ENCODE measurements at regions not wholly inside any gene's neighbourhood (a gene's known extent, or its start where the extent isn't known, plus 50 kb on each side); places are given as distances from the start of the nearest gene placed in this dataset.
A peak's percentile ranks its signal among the peaks of the same experiment; 100 is the strongest.

GRCh38 chr2:120669121-120669952 is 66.3 kb upstream of the GLI2 start (continued):
- TF ChIP-seq FOXA1 (IDR thresholded peaks at IDR 0.05): no peak
- peak; percentile 52; the same call in 1 of the 2 replicates for TF ChIP-seq FOXA1 (CRISPR knock-in tag; IDR thresholded peaks at IDR 0.05)
- no peak for TF ChIP-seq TOE1 (CRISPR knock-in tag; IDR thresholded peaks at IDR 0.05)
- TF ChIP-seq AKAP8 (CRISPR knock-in tag; IDR thresholded peaks at IDR 0.05): no peak
- TF ChIP-seq AHDC1 (CRISPR knock-in tag; IDR thresholded peaks at IDR 0.05; ENCODE audit: borderline replicate concordance): no peak
- TF ChIP-seq PPARG (CRISPR knock-in tag; conservative IDR thresholded peaks at IDR 0.05): no peak
- TF ChIP-seq FOXK1 (CRISPR knock-in tag; IDR thresholded peaks at IDR 0.05; ENCODE audit: borderline replicate concordance, low read depth): peak; percentile 42; the same call in 1 of the 2 replicates
- no peak for TF ChIP-seq ZC3H4 (CRISPR knock-in tag; IDR thresholded peaks at IDR 0.05; ENCODE audit: borderline replicate concordance)
- peak in 1 of 2 experiments; percentile 58; a peak in 1 of 4 replicates for TF ChIP-seq KLF16 (CRISPR knock-in tag; IDR thresholded peaks at IDR 0.05)
- peak; percentile 60; the same call in 1 of the 2 replicates for TF ChIP-seq ZNF431 (CRISPR knock-in tag; IDR thresholded peaks at IDR 0.05; ENCODE audit: borderline replicate concordance, low read depth)
- no peak for TF ChIP-seq TIGD3 (CRISPR knock-in tag; IDR thresholded peaks at IDR 0.05; ENCODE audit: borderline replicate concordance)
- peak; percentile 53; the same call in 1 of the 2 replicates for TF ChIP-seq ZNF253 (CRISPR knock-in tag; IDR thresholded peaks at IDR 0.05; ENCODE audit: borderline replicate concordance)
- TF ChIP-seq SRSF1 (optimal IDR thresholded peaks at IDR 0.05; ENCODE audit: low read depth, low read length): peak; percentile 11
- TF ChIP-seq PATZ1 (CRISPR knock-in tag; IDR thresholded peaks at IDR 0.05): peak; percentile 78
- TF ChIP-seq ZNF263 (CRISPR knock-in tag; IDR thresholded peaks at IDR 0.05): no peak
- TF ChIP-seq HMG20A (CRISPR knock-in tag; IDR thresholded peaks at IDR 0.05; ENCODE audit: borderline replicate concordance): no peak
- TF ChIP-seq ZBTB25 (CRISPR knock-in tag; IDR thresholded peaks at IDR 0.05): peak; percentile 55; the same call in 1 of the 2 replicates
- peak; percentile 70; the same call in 1 of the 2 replicates for TF ChIP-seq GATAD2A (CRISPR knock-in tag; IDR thresholded peaks at IDR 0.05)
- peak; percentile 63 for TF ChIP-seq THAP11 (CRISPR knock-in tag; IDR thresholded peaks at IDR 0.05)
- TF ChIP-seq FOXJ3 (CRISPR knock-in tag; IDR thresholded peaks at IDR 0.05; ENCODE audit: borderline replicate concordance): peak; percentile 47; the same call in 1 of the 2 replicates
